HepG2 (cell line): ENCODE measurements at regions not wholly inside any gene's neighbourhood (a gene's known extent, or its start where the extent isn't known, plus 50 kb on each side); places are given as distances from the start of the nearest gene placed in this dataset.

Source experiments
- EP300 ChIP-seq, 3 experiments: sonication (generic) in 1 of 3; formaldehyde crosslinking in 1 of 3; IDR thresholded peaks; 2 replicates each; pipeline versions ENCODE4 v1.5.1 to v1.6.1; 2011 to 2020; ENCODE audit warnings: low read depth in 2 of 3, low read length in 2 of 3, borderline replicate concordance in 1 of 3, improper control_type of control experiment in 1 of 3, mild to moderate bottlenecking in 1 of 3, missing genetic modification reagents in 1 of 3, moderate library complexity in 1 of 3
- KDM3A ChIP-seq: IDR thresholded peaks from 2 replicates; pipeline ENCODE4 v1.6.1; 2018; ENCODE audit warnings: low read depth, missing compliant biosample characterization
- USF2 ChIP-seq, 2 experiments: sonication (generic) in 1 of 2; formaldehyde crosslinking in 1 of 2; IDR thresholded peaks; 2 replicates each; pipeline versions ENCODE4 v1.5.1 to v1.6.1; 2011 to 2020; ENCODE audit warnings: borderline replicate concordance in 1 of 2, low read depth in 1 of 2, low read length in 1 of 2, mild to moderate bottlenecking in 1 of 2, missing genetic modification reagents in 1 of 2, moderate library complexity in 1 of 2
- ZNF7 ChIP-seq: IDR thresholded peaks from 2 replicates; pipeline ENCODE4 v1.6.1; 2016; ENCODE audit warnings: missing biosample characterization, missing genetic modification reagents

- TF ChIP-seq ZNF7 (CRISPR knock-in tag) (no peak), USF2 (IDR thresholded peaks at IDR 0.05; ENCODE audit: low read depth, low read length) (no peak), USF2 (CRISPR knock-in tag; IDR thresholded peaks at IDR 0.05; ENCODE audit: borderline replicate concordance) (no peak), KDM3A (CRISPR knock-in tag) (no peak), EP300 (IDR thresholded peaks at IDR 0.05; ENCODE audit: low read depth in 2 of 2, low read length in 2 of 2) (no peak), EP300 (CRISPR knock-in tag; IDR thresholded peaks at IDR 0.05; ENCODE audit: borderline replicate concordance) (no peak)
These were observed 812.1 kb upstream of the NOVA1 start for GRCh38 chr14:27409944-27410343.
